ENCODE measurements at regions not wholly inside any gene's neighbourhood (a gene's known extent, or its start where the extent isn't known, plus 50 kb on each side); places are given as distances from the start of the nearest gene placed in this dataset.

GRCh38 chr19:31955884-31956283, 389.5 kb upstream of the ZNF507 start:
- DNase-seq (ENCODE audit: low read depth) (no peak), FAIRE-seq (no peak)
- Histone ChIP-seq H3K27ac (ENCODE audit: low read depth, low read length) (no peak overlapping the region), H3K9me3 (ENCODE audit: insufficient read depth, low read depth, low read length) (no peaks in the 10 kb centered on the region), H3K79me2 (ENCODE audit: insufficient read depth, low read length) (no peaks in the 10 kb centered on the region), H3K4me2 (ENCODE audit: low read length) (no peak overlapping the region), H3K27me3 (ENCODE audit: insufficient read depth, low read length) (no peaks in the 10 kb centered on the region), H3K36me3 (ENCODE audit: insufficient read depth, low read length) (no peaks in the 10 kb centered on the region), H3K9ac (ENCODE audit: low read length) (no peak overlapping the region), H2AFZ (ENCODE audit: low read depth, low read length) (no peak overlapping the region), H3K4me1 (ENCODE audit: insufficient read depth, low read length) (no peaks in the 10 kb centered on the region), H4K20me1 (ENCODE audit: insufficient read depth, low read length) (no peaks in the 10 kb centered on the region), H3K4me3 (ENCODE audit: insufficient read depth, low read depth, low read length) (no peak overlapping the region)
- H3K9me3 Mint-ChIP-seq (ENCODE audit: unreplicated experiment): peaks cover under 1% of the 10 kb centered on the region
- H3K27me3 Mint-ChIP-seq (ENCODE audit: low read depth, unreplicated experiment): peaks cover 34% of the 10 kb centered on the region
- H3K36me3 Mint-ChIP-seq (ENCODE audit: low read depth, unreplicated experiment): no peaks in the 10 kb centered on the region
- peaks cover 4% of the 10 kb centered on the region for H3K4me1 Mint-ChIP-seq (ENCODE audit: low read depth, unreplicated experiment)
- TF ChIP-seq EZH2 (IDR thresholded peaks at IDR 0.05; ENCODE audit: insufficient read depth, low read length): no peak
- TF ChIP-seq CTCF (IDR thresholded peaks at IDR 0.05; ENCODE audit: insufficient read depth, low read depth, low read length): no peak
- no peak overlapping the region for H3K4me3 Mint-ChIP-seq (ENCODE audit: unreplicated experiment)
- no peak overlapping the region for H3K27ac Mint-ChIP-seq (ENCODE audit: unreplicated experiment)

GRCh38 chr19:31956771-31957392, 388.5 kb upstream of the ZNF507 start:
- DNase-seq (ENCODE audit: low read depth) (no peak), FAIRE-seq (no peak)
- Mint-ChIP-seq H3K27me3 (ENCODE audit: low read depth, unreplicated experiment) (peaks cover 34% of the 10 kb centered on the region), H3K9me3 (ENCODE audit: unreplicated experiment) (no peaks in the 10 kb centered on the region), H3K4me1 (ENCODE audit: low read depth, unreplicated experiment) (peaks cover 5% of the 10 kb centered on the region), H3K4me3 (ENCODE audit: unreplicated experiment) (no peak overlapping the region), H3K27ac (ENCODE audit: unreplicated experiment) (no peak overlapping the region), H3K36me3 (ENCODE audit: low read depth, unreplicated experiment) (no peaks in the 10 kb centered on the region)
- no peaks in the 10 kb centered on the region for H3K4me1 ChIP-seq (ENCODE audit: insufficient read depth, low read length)
- H3K9me3 ChIP-seq (ENCODE audit: insufficient read depth, low read depth, low read length): no peaks in the 10 kb centered on the region
- no peak overlapping the region for H3K4me3 ChIP-seq (ENCODE audit: insufficient read depth, low read depth, low read length)
- H3K9ac ChIP-seq (ENCODE audit: low read length): no peak overlapping the region
- no peak overlapping the region for H3K27ac ChIP-seq (ENCODE audit: low read depth, low read length)
- TF ChIP-seq CTCF (IDR thresholded peaks at IDR 0.05; ENCODE audit: insufficient read depth, low read depth, low read length) (no peak), EZH2 (IDR thresholded peaks at IDR 0.05; ENCODE audit: insufficient read depth, low read length) (no peak)
- no peak overlapping the region for H2AFZ ChIP-seq (ENCODE audit: low read depth, low read length)
- no peaks in the 10 kb centered on the region for H3K36me3 ChIP-seq (ENCODE audit: insufficient read depth, low read length)
- H3K4me2 ChIP-seq (ENCODE audit: low read length): no peak overlapping the region
- no peaks in the 10 kb centered on the region for H3K79me2 ChIP-seq (ENCODE audit: insufficient read depth, low read length)
- H4K20me1 ChIP-seq (ENCODE audit: insufficient read depth, low read length): no peaks in the 10 kb centered on the region
- no peaks in the 10 kb centered on the region for H3K27me3 ChIP-seq (ENCODE audit: insufficient read depth, low read length)

GRCh38 chr19:31957711-31958110, 387.7 kb upstream of the ZNF507 start:
- Mint-ChIP-seq H3K27ac (ENCODE audit: unreplicated experiment) (no peak overlapping the region), H3K36me3 (ENCODE audit: low read depth, unreplicated experiment) (no peaks in the 10 kb centered on the region), H3K27me3 (ENCODE audit: low read depth, unreplicated experiment) (peaks cover 35% of the 10 kb centered on the region), H3K9me3 (ENCODE audit: unreplicated experiment) (no peaks in the 10 kb centered on the region), H3K4me3 (ENCODE audit: unreplicated experiment) (no peak overlapping the region), H3K4me1 (ENCODE audit: low read depth, unreplicated experiment) (peaks cover 10% of the 10 kb centered on the region)
- no peak overlapping the region for H2AFZ ChIP-seq (ENCODE audit: low read depth, low read length)
- H4K20me1 ChIP-seq (ENCODE audit: insufficient read depth, low read length): no peaks in the 10 kb centered on the region
- no peaks in the 10 kb centered on the region for H3K79me2 ChIP-seq (ENCODE audit: insufficient read depth, low read length)
- DNase-seq (ENCODE audit: low read depth) (no peak), FAIRE-seq (no peak)
- no peak overlapping the region for H3K4me3 ChIP-seq (ENCODE audit: insufficient read depth, low read depth, low read length)
- no peak overlapping the region for H3K4me2 ChIP-seq (ENCODE audit: low read length)
- H3K27me3 ChIP-seq (ENCODE audit: insufficient read depth, low read length): no peaks in the 10 kb centered on the region
- H3K9me3 ChIP-seq (ENCODE audit: insufficient read depth, low read depth, low read length): no peaks in the 10 kb centered on the region
- no peak overlapping the region for H3K27ac ChIP-seq (ENCODE audit: low read depth, low read length)
- TF ChIP-seq EZH2 (IDR thresholded peaks at IDR 0.05; ENCODE audit: insufficient read depth, low read length) (no peak), CTCF (IDR thresholded peaks at IDR 0.05; ENCODE audit: insufficient read depth, low read depth, low read length) (no peak)
- no peaks in the 10 kb centered on the region for H3K36me3 ChIP-seq (ENCODE audit: insufficient read depth, low read length)
- H3K4me1 ChIP-seq (ENCODE audit: insufficient read depth, low read length): no peaks in the 10 kb centered on the region
- no peak overlapping the region for H3K9ac ChIP-seq (ENCODE audit: low read length)

All from astrocyte (in vitro differentiated cells and primary cell).